ENCODE measurements at regions not wholly inside any gene's neighbourhood (a gene's known extent, or its start where the extent isn't known, plus 50 kb on each side); places are given as distances from the start of the nearest gene placed in this dataset.
"Not testable (repeated sequence)": the region's sequence is repeated elsewhere in the genome, so short reads cannot be mapped to it uniquely, and the experiment has no call there.

GRCh38 chr2:111460901-111461300, 340.2 kb downstream of the BCL2L11 start:
- no CpG with 5 or more reads among the region's 5 CpGs for WGBS, 2 experiments (ENCODE audit: extremely low coverage in 2 of 2, insufficient read length in 1 of 2)
- POLR2A ChIA-PET (ENCODE audit: unreplicated experiment); H3K4me3 ChIP-seq (ENCODE audit: insufficient read depth, low read depth, low read length); H3K18ac ChIP-seq (ENCODE audit: low read depth, low read length); H2BK15ac ChIP-seq (ENCODE audit: low read depth, low read length); H3K9me3 ChIP-seq (ENCODE audit: control insufficient read depth, insufficient read depth, low read length); H3K9ac ChIP-seq (ENCODE audit: low read depth, low read length); H3K4me1 ChIP-seq (ENCODE audit: control insufficient read depth, insufficient read depth, low read length); H2BK20ac ChIP-seq (ENCODE audit: low read depth, low read length); H3K23ac ChIP-seq (ENCODE audit: low read depth, low read length); H3K27ac ChIP-seq (ENCODE audit: insufficient read depth, low read length); H3K4ac ChIP-seq (ENCODE audit: low read depth, low read length); H3K56ac ChIP-seq (ENCODE audit: extremely low read depth, insufficient read depth, low read length); in situ Hi-C loops (cut with MboI; ENCODE audit: low sequenced_read_pairs); ATAC-seq (ENCODE audit: low read depth); H2BK120ac ChIP-seq (ENCODE audit: low read depth, low read length); CTCF ChIA-PET; H4K5ac ChIP-seq (ENCODE audit: low read depth, low read length); BruUV-seq (replicated peaks); H3K9me1 ChIP-seq (ENCODE audit: insufficient read depth, low read length); H3K4me2 ChIP-seq (ENCODE audit: low read depth, low read length); DNase-seq; H3K27me3 ChIP-seq (ENCODE audit: control insufficient read depth, insufficient read depth, low read length); H3K79me1 ChIP-seq (ENCODE audit: low read depth in 1 of 2, low read length in 2 of 2); H4K91ac ChIP-seq (ENCODE audit: insufficient read depth, low read depth, low read length); dilution Hi-C loops (cut with HindIII; ENCODE audit: low sequenced_read_pairs, unreplicated experiment); H3K14ac ChIP-seq (replicated peaks; ENCODE audit: low read depth, low read length); H2AFZ ChIP-seq (replicated peaks; ENCODE audit: low read length, poor library complexity); H3K36me3 ChIP-seq (ENCODE audit: control insufficient read depth, insufficient read depth, low read length); H2AK9ac ChIP-seq (replicated peaks; ENCODE audit: low read depth, low read length, poor library complexity); H2BK5ac ChIP-seq (ENCODE audit: low read depth, low read length, poor library complexity, severe bottlenecking); H4K8ac ChIP-seq (ENCODE audit: low read depth in 2 of 2, low read length in 2 of 2); H2AK5ac ChIP-seq (ENCODE audit: low read depth, low read length): not testable (repeated sequence)
- peaks cover 57% of the 10 kb centered on the region for H4K20me1 ChIP-seq (ENCODE audit: insufficient read depth, low read length)
- intact Hi-C loops (cut with micrococcal nuclease): loop anchor here (10.0 kb wide), 1 partner anchor 204 kb away; no protein-coding TSS in a partner anchor

DNA sequence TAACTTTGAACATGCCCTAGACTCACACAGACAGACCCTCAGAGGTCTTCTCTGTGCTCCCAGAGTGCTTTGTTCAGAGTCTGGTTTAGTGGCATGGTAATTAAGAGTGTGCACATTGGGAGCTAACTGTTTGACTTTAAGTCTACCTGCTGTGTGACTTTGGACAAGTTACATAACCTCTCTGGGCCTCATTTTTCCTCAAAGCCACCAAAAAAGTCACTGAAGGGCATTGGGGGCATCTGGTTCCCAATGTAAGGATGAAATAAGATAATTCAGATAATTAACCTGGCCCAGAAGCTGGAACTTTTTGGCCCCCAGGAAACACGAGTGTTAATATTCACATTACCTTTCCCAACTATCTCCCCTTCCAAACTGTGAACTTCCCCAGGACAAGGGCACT, 341.1 kb downstream of the BCL2L11 start:
- H3K4me3 ChIP-seq (ENCODE audit: insufficient read depth, low read depth, low read length); H3K56ac ChIP-seq (ENCODE audit: extremely low read depth, insufficient read depth, low read length); H2AK9ac ChIP-seq (replicated peaks; ENCODE audit: low read depth, low read length, poor library complexity); H3K4me2 ChIP-seq (ENCODE audit: low read depth, low read length); H3K27ac ChIP-seq (ENCODE audit: insufficient read depth, low read length); DNase-seq; H3K9ac ChIP-seq (ENCODE audit: low read depth, low read length); H3K79me1 ChIP-seq (ENCODE audit: low read depth in 1 of 2, low read length in 2 of 2); H2BK120ac ChIP-seq (ENCODE audit: low read depth, low read length); H3K4ac ChIP-seq (ENCODE audit: low read depth, low read length); H2BK20ac ChIP-seq (ENCODE audit: low read depth, low read length); H4K5ac ChIP-seq (ENCODE audit: low read depth, low read length); H3K18ac ChIP-seq (ENCODE audit: low read depth, low read length); H2AFZ ChIP-seq (replicated peaks; ENCODE audit: low read length, poor library complexity); H3K14ac ChIP-seq (replicated peaks; ENCODE audit: low read depth, low read length); H3K9me1 ChIP-seq (ENCODE audit: insufficient read depth, low read length); H3K27me3 ChIP-seq (ENCODE audit: control insufficient read depth, insufficient read depth, low read length); ATAC-seq (ENCODE audit: low read depth); BruUV-seq (replicated peaks); H4K8ac ChIP-seq (ENCODE audit: low read depth in 2 of 2, low read length in 2 of 2); H3K23ac ChIP-seq (ENCODE audit: low read depth, low read length); CTCF ChIA-PET; H2AK5ac ChIP-seq (ENCODE audit: low read depth, low read length); dilution Hi-C loops (cut with HindIII; ENCODE audit: low sequenced_read_pairs, unreplicated experiment); POLR2A ChIA-PET (ENCODE audit: unreplicated experiment); H2BK15ac ChIP-seq (ENCODE audit: low read depth, low read length); H4K91ac ChIP-seq (ENCODE audit: insufficient read depth, low read depth, low read length); in situ Hi-C loops (cut with MboI; ENCODE audit: low sequenced_read_pairs); H2BK5ac ChIP-seq (ENCODE audit: low read depth, low read length, poor library complexity, severe bottlenecking); H3K9me3 ChIP-seq (ENCODE audit: control insufficient read depth, insufficient read depth, low read length); H3K36me3 ChIP-seq (ENCODE audit: control insufficient read depth, insufficient read depth, low read length): not testable (repeated sequence)
- intact Hi-C loops (cut with micrococcal nuclease): loop anchor here (10.0 kb wide), 1 partner anchor 203 kb away; no protein-coding TSS in a partner anchor
- Histone ChIP-seq H3K4me1 (ENCODE audit: control insufficient read depth, insufficient read depth, low read length) (peaks cover 13% of the 10 kb centered on the region), H4K20me1 (ENCODE audit: insufficient read depth, low read length) (peaks cover 60% of the 10 kb centered on the region)
- WGBS, 2 experiments (ENCODE audit: extremely low coverage in 2 of 2, insufficient read length in 1 of 2): no CpG with 5 or more reads among the region's 1 CpG
